ENCODE measurements at regions not wholly inside any gene's neighbourhood (a gene's known extent, or its start where the extent isn't known, plus 50 kb on each side); places are given as distances from the start of the nearest gene placed in this dataset.

- TF ChIP-seq CTCF (IDR thresholded peaks at IDR 0.05; ENCODE audit: extremely low read depth, missing control alignments) = no peak
- DNase-seq (ENCODE audit: low spot score) = no peak
Measured at GRCh38 chr16:35497399-35497798, 2038.0 kb downstream of the TP53TG3F start.

DNA sequence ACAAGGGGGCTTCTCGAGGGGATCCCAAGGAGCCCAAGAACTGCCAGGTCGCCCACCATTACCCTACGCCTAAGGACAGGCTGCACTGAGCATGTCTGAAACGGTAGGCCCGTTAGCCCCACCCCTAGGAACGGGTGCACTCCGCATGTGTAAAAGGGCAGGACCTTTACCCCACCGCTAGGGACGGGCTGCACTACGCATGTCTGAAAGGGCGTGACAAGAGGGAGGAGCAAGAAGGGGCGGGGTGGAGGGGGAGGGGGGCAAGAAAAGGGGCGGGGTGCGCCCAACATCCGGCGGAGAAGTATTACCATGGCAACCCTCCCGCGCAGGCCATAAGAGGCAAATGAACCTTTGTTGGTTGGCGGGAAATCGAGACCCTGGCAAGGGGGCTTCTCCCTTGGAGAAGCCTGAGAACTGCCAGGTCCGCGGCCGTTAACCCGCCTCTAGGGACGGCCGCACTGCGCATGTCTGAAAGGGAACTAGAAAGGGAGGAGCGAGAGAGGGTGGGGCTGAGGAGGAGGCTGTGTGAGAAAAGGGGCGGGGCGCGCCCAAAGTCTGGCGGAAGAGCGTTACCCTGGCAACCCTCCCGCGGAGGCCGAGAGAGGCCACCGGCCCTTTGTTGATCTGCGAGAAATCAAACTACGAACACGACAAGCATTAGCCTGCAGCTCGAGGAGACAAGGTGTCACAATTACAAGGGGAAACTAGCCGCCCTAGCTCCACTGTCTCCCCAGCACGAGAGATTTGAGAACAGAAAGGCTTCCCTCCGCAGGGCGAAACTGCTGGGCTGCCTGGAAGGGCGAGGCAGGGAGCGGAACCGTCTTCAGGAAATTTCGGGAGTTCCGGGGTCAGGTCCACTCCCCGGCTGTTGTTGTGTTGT is 2046.8 kb downstream of the TP53TG3F start:
- no peak for TF ChIP-seq CTCF (IDR thresholded peaks at IDR 0.05; ENCODE audit: extremely low read depth, missing control alignments)
- DNase-seq (ENCODE audit: low spot score) = no peak

GRCh38 chr16:35506898-35507194 is 2047.4 kb downstream of the TP53TG3F start:
- DNase-seq (ENCODE audit: low spot score) = no peak
- TF ChIP-seq CTCF (IDR thresholded peaks at IDR 0.05; ENCODE audit: extremely low read depth, missing control alignments) = no peak

GRCh38 chr16:35510701-35511100 is 2051.3 kb downstream of the TP53TG3F start:
- DNase-seq (ENCODE audit: low spot score) = no peak

DNA sequence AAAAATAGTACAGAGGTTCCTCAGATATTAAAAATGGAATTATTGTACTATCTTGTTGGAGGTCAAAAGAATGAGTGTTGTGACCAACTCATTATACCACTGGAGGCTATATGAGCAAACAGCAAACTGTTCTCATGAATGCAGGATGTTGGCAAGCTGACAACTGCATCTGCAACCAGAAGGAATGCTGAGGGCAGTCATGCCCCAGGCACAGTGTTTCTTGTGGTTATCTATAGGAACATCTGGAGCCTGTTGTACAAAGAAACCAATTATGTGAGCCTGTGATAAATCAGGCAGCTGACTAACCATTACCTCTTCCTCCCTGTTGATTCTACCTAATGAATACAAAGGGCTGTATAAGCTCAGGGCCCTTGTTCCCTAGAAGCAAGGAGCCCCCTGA is 2057.1 kb downstream of the TP53TG3F start:
- TF ChIP-seq CTCF (IDR thresholded peaks at IDR 0.05; ENCODE audit: extremely low read depth, missing control alignments) = no peak
- no peak for DNase-seq (ENCODE audit: low spot score)

More at GRCh38 chr16:35510701-35511100, 2051.3 kb downstream of the TP53TG3F start:
- no peak for TF ChIP-seq CTCF (IDR thresholded peaks at IDR 0.05; ENCODE audit: extremely low read depth, missing control alignments)

GRCh38 chr16:35516971-35517370 is 2057.6 kb downstream of the TP53TG3F start:
- no peak for TF ChIP-seq CTCF (IDR thresholded peaks at IDR 0.05; ENCODE audit: extremely low read depth, missing control alignments)

GRCh38 chr16:35523991-35524390 is 2064.6 kb downstream of the TP53TG3F start:
- no peak for DNase-seq (ENCODE audit: low spot score)
- TF ChIP-seq CTCF (IDR thresholded peaks at IDR 0.05; ENCODE audit: extremely low read depth, missing control alignments) = no peak

More at GRCh38 chr16:35516971-35517370, 2057.6 kb downstream of the TP53TG3F start:
- no peak for DNase-seq (ENCODE audit: low spot score)
